Heart right ventricle (tissue), 16 donors: ENCODE measurements at regions not wholly inside any gene's neighbourhood (a gene's known extent, or its start where the extent isn't known, plus 50 kb on each side); places are given as distances from the start of the nearest gene placed in this dataset.
"Not testable (repeated sequence)": the region's sequence is repeated elsewhere in the genome, so short reads cannot be mapped to it uniquely, and the experiment has no call there.

Experiments used
- ATAC-seq, 8 donors: fragments of 200-7000 bp; cut with Tn5 transposase; one replicate each; pipeline ENCODE4 v1.9.1; 2020; ENCODE audit warnings: mild to moderate bottlenecking in 8 of 8, moderate library complexity in 8 of 8, moderate number of reproducible peaks in 1 of 8
- DNase-seq, 2 donors: peaks; one replicate each; pipeline ENCODE4 v3.0.0-alpha.2; 2020
- H3K27ac ChIP-seq, 10 donors: fragments of 200-600 bp; sonication (generic) in 2 of 10; one replicate each; pipeline versions ENCODE4 v1.5.0 to v1.8.0; 2020 to 2022; ENCODE audit warnings: mild to moderate bottlenecking in 3 of 10
- H3K27me3 ChIP-seq, 7 donors: fragments of 200-600 bp; one replicate each; pipeline ENCODE4 v1.8.0; 2021 to 2022; ENCODE audit warnings: mild to moderate bottlenecking in 2 of 7
- H3K36me3 ChIP-seq, 9 donors: fragments of 200-600 bp; sonication (generic) in 1 of 9; one replicate each; pipeline versions ENCODE4 v1.5.0 to v1.8.0; 2020 to 2022; ENCODE audit warnings: mild to moderate bottlenecking in 2 of 9
- H3K4me1 ChIP-seq, 9 donors: fragments of 200-600 bp; sonication (generic) in 1 of 9; one replicate each; pipeline versions ENCODE4 v1.5.0 to v1.8.0; 2020 to 2022; ENCODE audit warnings: mild to moderate bottlenecking in 4 of 9
- H3K4me3 ChIP-seq, 10 donors: fragments of 200-600 bp; sonication (generic) in 2 of 10; one replicate each; pipeline versions ENCODE4 v1.5.0 to v1.8.0; 2020 to 2022; ENCODE audit warnings: mild to moderate bottlenecking in 7 of 10, moderate library complexity in 2 of 10
- H3K9me3 ChIP-seq, 11 donors: fragments of 200-600 bp in 10 of 11; sonication (generic) in 2 of 11; one replicate each; pipeline versions ENCODE4 v1.5.0 to v1.8.0; 2013 to 2022; ENCODE audit warnings: mild to moderate bottlenecking in 2 of 11, control low read depth in 1 of 11, moderate library complexity in 1 of 11
- WGBS, 2 donors: extraction: QIAGEN DNeasy Blood & Tissue Kit; methylation state at CpG; one replicate each; pipeline ENCODE4 v1.1.7; 2013; ENCODE audit warnings: inconsistent platforms in 1 of 2; 5-methylcytosine and 5-hydroxymethylcytosine counted together
- intact Hi-C, 10 donors: fragments of 100-400 bp; cut with DNase I; formaldehyde crosslinking; loops; one replicate each; pipeline versions ENCODE4 v1.11.1 to v1.14.2; 2022
- TF ChIP-seq, protein P1 (sequence below), 9 donors: fragments of 200-600 bp; sonication (generic) in 2 of 9; IDR thresholded peaks; one replicate each; pipeline versions ENCODE4 v1.5.0 to v1.8.0; 2021 to 2022; ENCODE audit warnings: antibody characterized with exemption in 9 of 9, mild to moderate bottlenecking in 5 of 9, moderate library complexity in 1 of 9
- donor health status: Arrhythmogenic right ventricular cardiomyopathy.
- donor health status: ischemic (EF 13 %, LVEDD 7.1; RV severe dilation, severe dysfunction).
- donor health status: healthy with polysubstance abuse.
- donor health status: DM: no; HTN: yes; CAD: no.
- donor health status: DM: no; HTN: no; CAD: no.
- donor health status: ischemic (EF 25% LVEDD 6.9; RV normal size, moderate dysfunction).
- donor health status: ischemic (EF 25% LVEDD 5.7; RV mildly dilated, moderate dysfunction).
- donor health status: healthy.
- donor health status: DM: yes; HTN: yes; CAD: no.
- donor health status: Ischemic cardiomyopathy.
- donor health status: ischemic (EF 35%, LVEDD 5.7; RV mildly dilated, moderate dysfunction).
- donor health status: nonischemic (EF 11% LVEDD 7.7; RV severe dilation, severe dysfunction).
- donor health status: DM: yes; HTN: yes; CAD: no.
- donor health status: PGD.
- donor health status: ischemic (EF 29% LVEDD 5.4; RV normal size, mild dysfunction).
- donor health status: nonischemic (EF 23%, LVEDD 6.1; RV moderate dilation, normal function).

DNA sequence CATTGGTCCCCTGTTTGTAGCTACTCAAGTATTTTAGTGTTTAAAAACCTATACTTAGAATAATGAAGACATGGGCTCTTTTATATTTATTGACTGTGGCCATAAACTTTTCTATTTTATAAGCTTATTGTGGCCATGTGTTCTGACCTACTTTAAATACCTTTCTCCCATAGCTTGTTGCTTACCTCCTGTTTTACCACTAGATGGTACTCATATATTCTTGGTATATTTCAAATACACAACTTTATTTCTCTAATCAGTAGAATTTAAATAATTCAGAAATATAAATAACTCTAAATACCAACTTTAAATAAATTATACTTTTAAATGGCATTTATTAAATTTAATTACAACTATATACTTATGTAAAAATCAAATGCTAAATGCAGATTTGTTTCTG, 498.0 kb downstream of the PRDM9 start:
- Histone ChIP-seq H3K4me3 (no peak overlapping the region), H3K27ac (no peak overlapping the region), H3K27me3 (no peaks in the 10 kb centered on the region), H3K9me3 (peaks cover 0 to 22% (median 0%) of the 10 kb centered on the region in 11 donors), H3K36me3 (no peaks in the 10 kb centered on the region), H3K4me1 (no peaks in the 10 kb centered on the region)
- DNase-seq = no peak
- ATAC-seq = no peak
- TF ChIP-seq, protein P1, sequence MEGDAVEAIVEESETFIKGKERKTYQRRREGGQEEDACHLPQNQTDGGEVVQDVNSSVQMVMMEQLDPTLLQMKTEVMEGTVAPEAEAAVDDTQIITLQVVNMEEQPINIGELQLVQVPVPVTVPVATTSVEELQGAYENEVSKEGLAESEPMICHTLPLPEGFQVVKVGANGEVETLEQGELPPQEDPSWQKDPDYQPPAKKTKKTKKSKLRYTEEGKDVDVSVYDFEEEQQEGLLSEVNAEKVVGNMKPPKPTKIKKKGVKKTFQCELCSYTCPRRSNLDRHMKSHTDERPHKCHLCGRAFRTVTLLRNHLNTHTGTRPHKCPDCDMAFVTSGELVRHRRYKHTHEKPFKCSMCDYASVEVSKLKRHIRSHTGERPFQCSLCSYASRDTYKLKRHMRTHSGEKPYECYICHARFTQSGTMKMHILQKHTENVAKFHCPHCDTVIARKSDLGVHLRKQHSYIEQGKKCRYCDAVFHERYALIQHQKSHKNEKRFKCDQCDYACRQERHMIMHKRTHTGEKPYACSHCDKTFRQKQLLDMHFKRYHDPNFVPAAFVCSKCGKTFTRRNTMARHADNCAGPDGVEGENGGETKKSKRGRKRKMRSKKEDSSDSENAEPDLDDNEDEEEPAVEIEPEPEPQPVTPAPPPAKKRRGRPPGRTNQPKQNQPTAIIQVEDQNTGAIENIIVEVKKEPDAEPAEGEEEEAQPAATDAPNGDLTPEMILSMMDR (IDR thresholded peaks at IDR 0.05) = no peak
- intact Hi-C loops = no loop called here

- 85 to 87% methylated on average over 10 of the region's 10 CpGs for WGBS, 2 donors
- DNase-seq = not testable (repeated sequence)
Measured at GRCh38 chr5:24017710-24018109, 510.3 kb downstream of the PRDM9 start.

GRCh38 chr5:24026288-24026687, 518.9 kb downstream of the PRDM9 start:
- DNase-seq (no peak), ATAC-seq (no peak)
- TF ChIP-seq, protein P1 (IDR thresholded peaks at IDR 0.05) = no peak
- Histone ChIP-seq H3K27ac (no peak overlapping the region), H3K27me3 (no peaks in the 10 kb centered on the region), H3K9me3 (peaks cover 0 to 65% (median 10%) of the 10 kb centered on the region in 11 donors), H3K4me3 (no peak overlapping the region), H3K4me1 (no peaks in the 10 kb centered on the region), H3K36me3 (no peaks in the 10 kb centered on the region)
- intact Hi-C loops = no loop called here

More at GRCh38 chr5:24017710-24018109, 510.3 kb downstream of the PRDM9 start:
- H3K9me3 ChIP-seq = peaks cover 0 to 12% (median 0%) of the 10 kb centered on the region in 11 donors
- H3K27ac ChIP-seq, intact Hi-C loops, H3K4me3 ChIP-seq, ATAC-seq, H3K27me3 ChIP-seq, H3K36me3 ChIP-seq, H3K4me1 ChIP-seq: not testable (repeated sequence)

GRCh38 chr5:24042688-24043087, 535.3 kb downstream of the PRDM9 start:
- no peak overlapping the region for H3K4me3 ChIP-seq
- H3K27me3 ChIP-seq = no peaks in the 10 kb centered on the region
- intact Hi-C loops = no loop called here
- no peaks in the 10 kb centered on the region for H3K4me1 ChIP-seq
- no peaks in the 10 kb centered on the region for H3K36me3 ChIP-seq
- no peak for ATAC-seq
- TF ChIP-seq, protein P1 (IDR thresholded peaks at IDR 0.05) = no peak
- 75 to 81% methylated on average over 2 of the region's 2 CpGs for WGBS, 2 donors
- DNase-seq = no peak
- no peak overlapping the region for H3K27ac ChIP-seq
- peaks cover 0 to 20% (median 0%) of the 10 kb centered on the region in 11 donors for H3K9me3 ChIP-seq

DNA sequence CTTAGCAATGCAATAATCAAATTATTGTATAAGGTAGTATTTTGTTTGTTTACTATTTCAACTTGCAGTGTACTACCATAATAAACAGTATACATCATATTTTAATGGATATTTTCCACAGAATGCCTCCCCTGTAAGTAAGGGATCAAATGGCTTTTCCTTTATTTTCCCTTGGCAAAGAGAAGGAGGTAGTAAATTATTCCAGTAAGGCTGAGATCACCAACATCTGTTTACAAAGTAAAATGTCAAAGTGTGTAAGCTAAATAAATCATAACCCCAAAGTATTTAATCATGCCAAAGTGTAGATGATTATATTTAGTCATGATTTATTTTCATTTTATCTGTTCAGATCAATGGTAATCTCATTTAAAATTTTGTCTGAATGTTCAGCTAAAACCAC, 537.6 kb downstream of the PRDM9 start:
- intact Hi-C loops = no loop called here
- no peak for DNase-seq
- Histone ChIP-seq H3K4me3 (no peak overlapping the region), H3K9me3 (peaks cover 0 to 4% (median 0%) of the 10 kb centered on the region in 11 donors), H3K36me3 (no peaks in the 10 kb centered on the region), H3K27me3 (no peaks in the 10 kb centered on the region), H3K27ac (no peak overlapping the region), H3K4me1 (no peaks in the 10 kb centered on the region)
- no peak for ATAC-seq
- TF ChIP-seq, protein P1 (IDR thresholded peaks at IDR 0.05) = no peak
